H1 (cell line): ENCODE measurements at regions not wholly inside any gene's neighbourhood (a gene's known extent, or its start where the extent isn't known, plus 50 kb on each side); places are given as distances from the start of the nearest gene placed in this dataset.

Experiments
- CTCF ChIA-PET: fragments of 300-600 bp; sonication (Branson Sonifier 250); formaldehyde crosslinking; loops from one replicate; lab custom pipeline; 2021; ENCODE audit not compliant: partially characterized antibody; lab: Charles Lee
- POLR2A ChIA-PET: fragments of 300-600 bp; sonication (Branson Sonifier 250); formaldehyde crosslinking; loops from one replicate; lab custom pipeline; 2021; ENCODE audit warnings: inconsistent platforms; ENCODE audit not compliant: partially characterized antibody; lab: Charles Lee
- DNase-seq, 2 experiments: peaks; one replicate each; pipeline versions ENCODE4 v3.0.0 to v3.0.0-alpha.2; 2010 to 2022; ENCODE audit warnings: low spot score in 2 of 2, low read depth in 1 of 2, mixed read lengths in 1 of 2
- FAIRE-seq: peaks from 2 replicates; lab custom pipeline; 2011; peaks lifted over from hg19 to GRCh38; lab: Jason Lieb, UNC
- H2AFZ ChIP-seq: 2 replicates; pipeline ENCODE4 v1.8.1; 2012; ENCODE audit warnings: low read length, inconsistent platforms
- H2AK5ac ChIP-seq: 2 replicates; pipeline ENCODE4 v1.6.1; 2013; ENCODE audit warnings: low read depth, low read length
- H2BK120ac ChIP-seq: replicated peaks from 2 replicates; pipeline ENCODE3; 2013; ENCODE audit warnings: low read depth, low read length, inconsistent platforms
- H2BK12ac ChIP-seq: 2 replicates; pipeline ENCODE4 v1.6.1; 2013; ENCODE audit warnings: low read depth, low read length
- H2BK15ac ChIP-seq: 2 replicates; pipeline ENCODE4 v1.6.1; 2013; ENCODE audit warnings: low read length
- H2BK20ac ChIP-seq: 2 replicates; pipeline ENCODE4 v1.6.1; 2013; ENCODE audit warnings: low read length
- H2BK5ac ChIP-seq: 2 replicates; pipeline ENCODE4 v1.6.1; 2013; ENCODE audit warnings: low read depth, low read length
- H3K14ac ChIP-seq: 2 replicates; pipeline ENCODE4 v1.6.1; 2013; ENCODE audit warnings: inconsistent platforms; ENCODE audit not compliant: insufficient read length
- H3K18ac ChIP-seq: 2 replicates; pipeline ENCODE4 v1.6.1; 2013; ENCODE audit warnings: low read length; ENCODE audit errors: extremely low read depth
- H3K23ac ChIP-seq: 2 replicates; pipeline ENCODE4 v1.6.1; 2013; ENCODE audit warnings: inconsistent platforms; ENCODE audit not compliant: insufficient read length
- H3K23me2 ChIP-seq: 2 replicates; pipeline ENCODE4 v1.6.1; 2013; ENCODE audit warnings: low read depth, low read length
- H3K27ac ChIP-seq: 2 replicates; pipeline ENCODE4 v1.6.1; 2011; ENCODE audit warnings: low read depth, low read length, inconsistent platforms
- H3K27me3 ChIP-seq, 4 experiments: replicated peaks in 1 of 4; 1 replicate in 1 of 4; 2 replicates in 3 of 4; pipeline versions ENCODE4 v1.6.1 to v1.8.1; 2011 to 2013; ENCODE audit warnings: low read length in 3 of 4, mild to moderate bottlenecking in 3 of 4, inconsistent platforms in 2 of 4, mixed read lengths in 2 of 4, moderate library complexity in 1 of 4; ENCODE audit not compliant: control insufficient read depth in 3 of 4, insufficient read depth in 3 of 4; ENCODE audit errors: extremely low read depth in 1 of 4
- H3K36me3 ChIP-seq, 4 experiments: 2 replicates each; pipeline versions ENCODE4 v1.6.1 to v1.8.1; 2011 to 2013; ENCODE audit warnings: mild to moderate bottlenecking in 4 of 4, low read length in 3 of 4, moderate library complexity in 2 of 4, control low read depth in 1 of 4, inconsistent platforms in 1 of 4; ENCODE audit not compliant: insufficient read depth in 4 of 4, control insufficient read depth in 2 of 4
- H3K4ac ChIP-seq: replicated peaks from 2 replicates; pipeline ENCODE3; 2013; ENCODE audit warnings: low read length, low read depth, mixed read lengths, inconsistent platforms; ENCODE audit not compliant: insufficient read length
- H3K4me1 ChIP-seq, 4 experiments: replicated peaks in 1 of 4; 1 replicate in 1 of 4; 2 replicates in 3 of 4; pipeline versions ENCODE4 v1.6.1 to v1.8.1; 2011 to 2013; ENCODE audit warnings: low read length in 3 of 4, inconsistent platforms in 2 of 4, mixed read lengths in 1 of 4; ENCODE audit not compliant: insufficient read depth in 4 of 4, control insufficient read depth in 3 of 4
- H3K4me2 ChIP-seq, 2 experiments: 2 replicates each; pipeline versions ENCODE4 v1.6.1 to v1.8.1; 2011 to 2013; ENCODE audit warnings: low read depth in 2 of 2, low read length in 2 of 2, control low read depth in 1 of 2, inconsistent platforms in 1 of 2, mild to moderate bottlenecking in 1 of 2; ENCODE audit not compliant: insufficient read depth in 1 of 2
- H3K4me3 ChIP-seq, 4 experiments: fragments of 200-600, 300-600 bp in 1 of 4; sonication (generic), shearing (Covaris generic), sonication (Bioruptor Twin) in 1 of 4; 2 replicates each; pipeline versions ENCODE4 v1.5.1 to v1.8.1; 2011 to 2016; ENCODE audit warnings: low read length in 4 of 4, low read depth in 3 of 4, control low read depth in 2 of 4, inconsistent platforms in 2 of 4, mild to moderate bottlenecking in 2 of 4, mixed read lengths in 1 of 4, moderate library complexity in 1 of 4; ENCODE audit not compliant: insufficient read depth in 2 of 4; ENCODE audit errors: extremely low read depth in 1 of 4
- H3K56ac ChIP-seq: replicated peaks from 2 replicates; pipeline ENCODE3; 2013; ENCODE audit warnings: low read depth, mild to moderate bottlenecking, mixed read lengths, low read length, inconsistent platforms; ENCODE audit not compliant: insufficient read length
- H3K79me1 ChIP-seq: 2 replicates; pipeline ENCODE4 v1.6.1; 2013; ENCODE audit warnings: low read depth, low read length, control low read depth
- H3K79me2 ChIP-seq, 2 experiments: 2 replicates each; pipeline versions ENCODE4 v1.6.1 to v1.8.1; 2012 to 2013; ENCODE audit warnings: low read length in 2 of 2, mild to moderate bottlenecking in 2 of 2, inconsistent platforms in 1 of 2; ENCODE audit not compliant: insufficient read depth in 2 of 2, control insufficient read depth in 1 of 2
- H3K9ac ChIP-seq, 4 experiments: replicated peaks in 1 of 4; 1 replicate in 1 of 4; 2 replicates in 3 of 4; pipeline versions ENCODE4 v1.6.1 to v1.8.1; 2011 to 2013; ENCODE audit warnings: low read depth in 3 of 4, low read length in 3 of 4, control low read depth in 2 of 4, mild to moderate bottlenecking in 2 of 4, moderate library complexity in 2 of 4, inconsistent platforms in 1 of 4; ENCODE audit errors: extremely low read depth in 1 of 4
- H3K9me3 ChIP-seq, 2 experiments: 2 replicates each; pipeline versions ENCODE4 v1.6.1 to v1.8.1; 2012 to 2013; ENCODE audit warnings: mild to moderate bottlenecking in 2 of 2, moderate library complexity in 2 of 2, control low read depth in 1 of 2, inconsistent platforms in 1 of 2, low read depth in 1 of 2, low read length in 1 of 2, mixed read lengths in 1 of 2; ENCODE audit not compliant: insufficient read depth in 2 of 2
- H4K20me1 ChIP-seq, 2 experiments: replicated peaks in 1 of 2; 2 replicates each; pipeline versions ENCODE3 to v1.8.1; 2011 to 2013; ENCODE audit warnings: inconsistent platforms in 2 of 2, low read length in 2 of 2, mild to moderate bottlenecking in 1 of 2; ENCODE audit not compliant: insufficient read depth in 2 of 2, control insufficient read depth in 1 of 2
- H4K5ac ChIP-seq: 2 replicates; pipeline ENCODE4 v1.6.1; 2013; ENCODE audit warnings: low read length, low read depth, mixed read lengths, inconsistent platforms; ENCODE audit not compliant: insufficient read length
- H4K8ac ChIP-seq: 2 replicates; pipeline ENCODE4 v1.8.0; 2013; ENCODE audit warnings: mild to moderate bottlenecking, moderate library complexity, low read length, inconsistent platforms; ENCODE audit not compliant: insufficient read depth; ENCODE audit errors: extremely low read depth
- H4K91ac ChIP-seq: replicated peaks from 2 replicates; pipeline ENCODE3; 2013; ENCODE audit warnings: low read length, mixed read lengths, inconsistent platforms; ENCODE audit not compliant: insufficient read length
- KDM4A ChIP-seq: IDR thresholded peaks from one replicate; pipeline ENCODE4 v1.7.1; 2012; ENCODE audit warnings: low read depth, mild to moderate bottlenecking, moderate library complexity, low read length, inconsistent platforms; ENCODE audit not compliant: severe bottlenecking
- SUZ12 ChIP-seq: fragments of 200-600 bp; sonication (generic); IDR thresholded peaks from 2 replicates; pipeline ENCODE4 v1.6.1; 2012; ENCODE audit warnings: mild to moderate bottlenecking, inconsistent platforms, low read length, moderate library complexity, mixed read lengths
- WGBS, 2 experiments: shearing (Covaris generic) in 1 of 2; methylation state at CpG; one replicate each; pipeline versions ENCODE4 v1.1.6 to v1.1.7; 2013 to 2015; ENCODE audit warnings: low lambda C conversion rate in 2 of 2, mixed read lengths in 2 of 2, inconsistent platforms in 1 of 2, low coverage in 1 of 2, missing lambda C conversion rate in 1 of 2; ENCODE audit not compliant: insufficient replicate concordance in 2 of 2, insufficient coverage in 1 of 2, insufficient read length in 1 of 2; ENCODE audit errors: extremely low coverage in 1 of 2, missing lambda C conversion rate in 1 of 2; 5-methylcytosine and 5-hydroxymethylcytosine counted together

GRCh38 chr2:145015561-145015960 lies 495.6 kb upstream of the ZEB2 start:
- no peak overlapping the region for H3K18ac ChIP-seq
- no peak overlapping the region for H4K5ac ChIP-seq
- H3K4me3 ChIP-seq: no peak overlapping the region
- H3K56ac ChIP-seq: no peak overlapping the region
- no peak overlapping the region for H2AFZ ChIP-seq
- H3K4me2 ChIP-seq: no peak overlapping the region
- DNase-seq (no peak), FAIRE-seq (no peak)
- H3K9ac ChIP-seq: no peak overlapping the region
- no peak overlapping the region for H4K8ac ChIP-seq
- no peak overlapping the region for H2BK15ac ChIP-seq
- CTCF ChIA-PET: no interaction called here
- no peak overlapping the region for H3K14ac ChIP-seq
- POLR2A ChIA-PET: no interaction called here
- H3K79me1 ChIP-seq: no peaks in the 10 kb centered on the region
- no peak overlapping the region for H3K23ac ChIP-seq
- no peaks in the 10 kb centered on the region for H3K9me3 ChIP-seq
- H2BK20ac ChIP-seq: no peak overlapping the region
- H2BK5ac ChIP-seq: no peak overlapping the region
- H4K20me1 ChIP-seq: no peaks in the 10 kb centered on the region
- no peak for TF ChIP-seq SUZ12
- TF ChIP-seq KDM4A: no peak
- H2BK120ac ChIP-seq: no peak overlapping the region
- no peaks in the 10 kb centered on the region for H3K36me3 ChIP-seq
- no peak overlapping the region for H2AK5ac ChIP-seq
- H3K23me2 ChIP-seq: no peaks in the 10 kb centered on the region
- H4K91ac ChIP-seq: no peak overlapping the region
- H3K4ac ChIP-seq: no peak overlapping the region
- H3K4me1 ChIP-seq: peaks cover 0 to 5% (median 2%) of the 10 kb centered on the region in 4 experiments; a peak in 2 of 7 replicates
- no peak overlapping the region for H2BK12ac ChIP-seq
- H3K79me2 ChIP-seq: no peaks in the 10 kb centered on the region
- H3K27me3 ChIP-seq: no peaks in the 10 kb centered on the region
- WGBS, 2 experiments: 87% methylated on average over 2 of the region's 2 CpGs; no CpG with 5 or more reads in 1 of the 2 experiments
- no peak overlapping the region for H3K27ac ChIP-seq
